NCI-H1694 treated with DMSO at 0.1 percent for 48 hours (cell line): ENCODE measurements at regions not wholly inside any gene's neighbourhood (a gene's known extent, or its start where the extent isn't known, plus 50 kb on each side); places are given as distances from the start of the nearest gene placed in this dataset.

Experiments used
- DNase-seq: peaks from one replicate; lab custom pipeline; 2025; lab: John Stamatoyannopoulos, UW

DNA sequence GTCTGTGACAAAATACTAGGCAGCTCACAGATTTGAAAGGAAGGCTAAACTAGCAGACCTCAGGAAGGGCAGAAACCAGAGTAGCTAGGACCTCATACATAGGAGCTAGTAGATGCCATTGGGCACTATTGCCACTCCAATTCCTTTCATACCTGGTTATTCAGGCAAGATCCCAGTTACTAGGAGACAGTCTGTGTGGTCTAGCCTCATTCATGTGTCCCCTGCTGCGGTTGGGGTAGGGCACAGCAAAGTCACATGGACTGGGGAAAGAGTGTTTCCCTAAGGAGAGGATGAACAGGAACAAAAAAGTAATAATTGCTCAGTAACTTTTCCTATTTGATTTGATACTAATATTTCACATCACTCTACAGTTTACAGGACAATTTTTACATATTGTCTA, 204.6 kb upstream of the HEY2 start:
- no peak for DNase-seq

DNA sequence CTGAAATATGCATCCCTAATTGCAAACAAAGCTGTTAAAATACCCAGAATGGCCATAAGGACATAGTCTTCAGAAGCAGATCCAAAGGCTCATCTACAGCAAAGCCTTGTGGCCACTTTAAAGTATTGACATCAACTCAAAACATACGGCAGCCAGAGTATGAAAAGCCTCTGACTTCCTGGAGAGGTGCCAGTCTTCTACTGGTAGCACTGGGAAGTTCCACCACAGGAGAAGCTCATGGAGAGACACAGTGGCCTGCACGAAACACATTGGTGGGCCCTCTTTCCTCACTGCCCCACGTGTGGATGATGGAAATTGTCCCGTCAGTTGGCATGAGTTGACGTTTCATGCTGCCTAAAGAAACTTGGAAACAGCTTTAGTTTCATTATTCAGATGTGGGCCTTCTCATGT, 202.6 kb upstream of the HEY2 start:
- DNase-seq, result no peak

DNA sequence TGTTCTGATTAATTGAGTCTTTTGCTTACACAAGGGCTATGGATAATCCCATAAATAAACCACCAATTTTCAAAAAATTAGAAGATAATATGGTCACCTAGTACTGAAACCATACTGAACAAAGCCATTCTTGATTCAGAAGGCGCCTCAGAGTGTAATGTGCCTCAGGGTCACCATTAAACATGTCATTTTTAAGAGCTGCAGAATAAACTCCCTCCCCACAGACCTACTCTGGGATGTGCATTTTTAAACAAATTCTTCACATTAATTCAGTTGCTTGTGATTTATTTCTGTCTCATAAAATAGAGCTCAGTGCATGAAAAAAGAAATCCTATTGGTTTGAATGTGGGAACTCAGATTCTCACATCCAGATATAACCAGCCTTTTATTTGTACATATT, 202.1 kb upstream of the HEY2 start:
- DNase-seq, result no peak

DNA sequence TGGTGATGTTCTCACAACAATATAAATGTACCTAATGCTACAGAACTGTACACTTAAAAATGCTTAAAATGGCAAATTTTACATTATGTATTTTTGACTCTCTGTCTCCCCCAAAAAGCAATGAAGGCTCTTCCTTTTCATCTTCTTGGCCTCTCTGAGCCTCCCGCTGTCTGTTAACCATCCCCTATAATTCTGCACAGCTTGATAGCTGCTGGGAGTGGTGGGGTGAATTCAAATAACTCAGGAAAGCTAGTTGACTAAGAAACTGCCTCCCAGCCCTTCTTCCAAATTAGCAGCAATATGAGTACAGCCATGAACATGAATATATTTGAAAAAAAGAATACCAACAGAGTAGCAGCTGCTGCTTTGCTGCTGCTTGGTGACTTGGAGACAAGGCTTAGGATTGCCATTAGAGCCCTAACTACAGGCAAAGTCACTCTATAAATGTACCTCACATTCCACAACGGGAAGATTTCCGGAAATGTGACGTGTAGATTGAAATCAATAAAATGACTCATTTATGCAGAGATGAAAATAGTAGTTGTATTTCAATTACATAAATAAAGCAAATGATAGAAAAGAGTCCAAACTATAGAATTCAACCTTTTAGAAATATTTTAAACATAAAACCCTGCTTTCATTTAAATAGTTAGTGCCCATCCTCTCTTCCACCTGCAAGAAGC, 200.1 kb upstream of the HEY2 start:
- DNase-seq, result no peak

DNA sequence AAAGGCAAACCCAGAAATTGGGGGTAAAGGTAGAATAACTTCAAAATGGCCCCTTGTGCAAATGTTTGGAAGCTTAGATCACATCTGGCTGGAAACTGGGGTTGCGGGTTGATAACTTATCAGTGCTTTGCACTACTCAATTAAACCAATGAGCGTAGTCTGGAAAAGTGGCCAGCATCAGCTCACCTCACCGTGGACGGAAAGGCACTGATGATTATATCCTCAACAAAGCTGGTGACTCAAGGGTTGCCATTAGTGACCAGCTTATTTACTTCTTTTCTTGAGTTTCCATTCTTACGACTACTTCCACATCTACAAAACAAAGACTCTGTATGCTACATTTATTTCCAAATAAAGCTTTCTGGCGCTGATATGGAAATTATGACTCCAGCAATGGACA, 198.5 kb upstream of the HEY2 start:
- no peak for DNase-seq

DNA sequence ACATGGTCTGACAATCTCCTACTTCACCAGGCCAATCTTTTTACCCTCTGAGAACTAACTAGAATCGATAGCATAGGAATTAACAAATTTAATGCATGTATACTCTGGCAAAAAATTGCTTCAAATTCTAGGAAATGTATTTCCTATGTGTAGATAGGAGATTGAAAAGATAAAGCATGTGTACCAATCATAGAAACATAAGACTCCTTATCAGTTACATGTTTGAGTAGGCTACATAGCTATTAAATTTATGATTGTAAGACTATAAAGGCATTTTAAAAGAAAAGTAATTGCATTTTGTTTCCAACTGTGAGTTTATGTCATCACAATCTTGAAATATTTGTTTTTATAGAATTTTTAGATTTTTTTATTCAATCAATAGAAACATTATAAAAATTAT, 196.6 kb upstream of the HEY2 start:
- no peak for DNase-seq

DNA sequence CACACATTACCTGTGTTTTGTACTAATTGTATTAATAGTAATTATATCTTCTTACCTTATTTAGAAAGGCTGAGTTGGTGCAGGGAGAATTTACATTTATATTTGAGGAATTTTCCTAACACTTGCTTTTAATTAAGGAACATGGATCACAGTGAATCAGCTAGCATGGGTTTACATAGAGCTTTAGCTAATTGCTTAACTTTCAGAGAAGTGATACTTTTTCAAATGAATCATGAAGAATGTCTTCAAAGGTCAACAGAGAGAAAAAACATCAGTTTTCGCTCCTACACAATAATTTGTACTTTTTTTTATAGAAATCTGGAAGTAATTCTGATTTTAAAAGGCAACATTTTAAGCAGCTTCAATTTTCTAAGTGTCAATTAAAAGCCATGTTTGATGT, 195.0 kb upstream of the HEY2 start:
- no peak for DNase-seq

DNA sequence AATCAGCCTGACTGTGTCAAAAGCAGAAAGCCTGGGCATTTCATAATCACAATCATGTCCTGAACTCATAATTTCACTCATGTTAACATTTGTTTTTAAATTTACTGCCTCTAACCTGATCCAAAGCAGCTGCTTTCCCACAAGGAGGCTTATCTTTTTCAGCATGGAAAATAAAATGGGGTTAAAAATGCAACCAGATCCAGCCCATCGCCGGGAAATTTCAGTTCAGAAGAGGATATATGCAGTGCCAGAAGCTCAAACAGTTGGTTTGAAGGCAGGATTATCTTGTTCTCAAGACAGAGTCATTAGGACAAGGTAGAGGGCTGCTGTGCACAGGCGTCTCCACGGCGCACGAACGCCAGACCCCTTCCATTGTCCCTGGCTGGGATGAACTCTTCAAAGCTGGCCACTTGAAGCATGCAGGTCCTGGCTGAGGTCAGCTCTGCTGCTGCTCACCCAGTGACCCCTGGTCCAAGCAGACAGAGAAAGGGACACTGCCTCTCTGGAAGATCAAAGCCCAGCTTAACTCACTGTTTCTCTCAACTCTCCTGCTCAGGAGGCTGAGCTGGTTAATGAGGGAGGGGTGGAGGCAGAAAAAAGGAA, 191.1 kb upstream of the HEY2 start:
- DNase-seq, result no peak

DNA sequence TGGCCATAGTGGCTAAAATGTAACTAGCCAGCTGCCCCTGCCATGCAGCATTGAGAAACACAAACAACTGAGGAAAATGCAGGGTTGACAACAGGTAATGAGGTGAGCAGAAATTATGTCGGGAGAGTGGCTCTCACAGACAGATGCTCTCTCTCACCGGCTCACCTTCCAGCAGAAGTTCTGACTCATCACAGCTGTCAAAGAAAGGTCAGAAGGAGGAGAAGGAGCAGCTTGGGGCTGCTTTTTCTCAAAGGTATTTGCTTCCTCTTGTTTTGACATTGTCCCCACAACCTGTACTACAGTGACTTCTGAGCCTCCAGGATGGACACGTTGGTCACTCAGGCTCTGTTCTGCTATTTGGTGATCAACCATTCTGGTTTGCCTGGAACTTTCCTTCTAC, 190.5 kb upstream of the HEY2 start:
- no peak for DNase-seq

DNA sequence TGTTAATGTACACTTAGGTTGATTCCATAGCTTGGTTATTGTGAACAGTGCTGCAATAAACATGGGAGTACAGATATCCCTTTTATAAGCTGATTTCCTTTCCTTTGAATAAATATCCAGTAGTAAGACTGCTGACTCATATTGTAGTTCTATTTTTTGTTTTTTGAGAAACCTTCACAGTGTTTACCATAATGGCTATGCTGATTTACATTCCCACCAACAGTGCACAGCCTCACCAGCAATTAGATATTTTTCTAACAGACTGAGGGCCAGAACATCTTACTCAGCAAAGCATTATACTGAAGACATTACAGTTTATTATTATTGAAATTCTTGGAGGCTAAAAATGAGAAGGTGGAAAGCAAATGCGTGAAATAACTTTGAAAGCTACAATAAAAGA, 187.3 kb upstream of the HEY2 start:
- DNase-seq, result no peak

DNA sequence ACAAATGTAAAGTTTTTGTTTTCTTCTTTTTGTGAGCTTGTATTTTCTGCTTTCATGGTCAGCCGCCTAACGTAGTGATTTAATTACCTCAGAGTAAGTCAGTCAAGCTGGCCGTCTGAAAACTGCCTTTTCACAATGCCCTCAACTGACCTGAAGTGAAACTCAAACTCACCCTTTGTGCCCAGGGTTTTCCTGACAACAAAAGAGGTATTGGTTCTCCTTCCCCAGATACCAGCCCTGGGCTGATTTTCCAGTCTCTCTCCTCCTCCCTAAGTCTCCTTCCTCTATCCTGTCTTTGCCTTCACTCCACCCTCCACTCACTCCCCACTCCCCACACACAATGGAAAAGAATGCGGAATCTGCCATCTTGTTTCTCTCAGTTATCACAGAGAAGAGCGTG, 184.5 kb upstream of the HEY2 start:
- no peak for DNase-seq

DNA sequence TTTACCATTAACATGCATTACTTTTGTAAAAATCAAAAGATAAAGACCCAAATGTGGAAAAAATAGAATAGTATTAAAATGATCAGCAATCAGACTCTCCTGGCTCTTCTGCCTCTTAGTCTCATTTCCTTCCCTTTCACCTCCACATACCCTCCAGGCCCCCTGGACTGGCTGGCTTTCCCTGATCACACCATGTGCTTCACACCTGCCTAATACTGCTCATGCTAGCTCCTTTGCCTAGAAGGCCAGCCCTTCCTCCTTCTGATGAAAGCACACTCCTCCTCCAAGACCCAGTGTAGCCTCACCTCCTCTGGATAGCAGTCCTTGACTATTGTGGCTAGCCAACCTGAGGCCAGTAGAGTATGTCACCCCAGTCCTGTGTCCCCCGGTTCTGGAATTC, 182.0 kb upstream of the HEY2 start:
- no peak for DNase-seq

DNA sequence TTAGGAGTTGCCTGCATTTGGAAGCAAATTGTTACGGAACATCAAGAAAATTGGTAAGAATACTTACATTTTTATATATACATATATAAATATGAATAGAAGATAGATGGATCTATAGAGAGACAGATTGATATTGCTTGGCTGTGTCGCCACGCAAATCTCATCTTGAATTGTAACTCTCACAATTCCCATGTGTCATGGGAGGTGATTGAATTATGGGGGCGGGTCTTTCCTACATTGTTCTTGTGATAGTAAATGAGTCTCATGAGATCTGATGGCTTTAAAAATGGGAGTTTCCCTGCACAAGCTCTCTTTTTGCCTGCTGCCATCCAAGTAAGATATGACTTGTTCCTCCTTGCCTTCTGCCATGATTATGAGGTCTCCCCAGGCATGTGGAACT, 180.8 kb upstream of the HEY2 start:
- no peak for DNase-seq

DNA sequence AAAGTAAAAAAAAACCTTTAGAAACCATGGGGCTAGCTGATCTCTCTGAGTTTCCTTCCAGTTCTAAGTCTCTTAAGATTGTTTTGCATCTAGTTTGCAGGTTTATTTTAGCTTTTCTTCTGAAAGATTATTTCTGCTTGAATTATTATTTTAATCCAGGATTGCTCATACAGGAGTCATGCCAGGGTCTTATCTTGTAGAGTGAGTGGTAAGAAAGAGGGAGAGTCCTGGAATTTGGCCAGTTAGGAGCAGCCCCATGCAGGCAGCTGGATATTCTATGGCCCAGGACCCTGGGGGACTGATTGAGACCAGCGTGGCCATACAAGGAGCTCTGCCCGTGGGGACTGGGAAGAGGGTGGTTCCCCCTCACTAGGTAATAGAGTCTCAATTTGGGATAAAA, 178.9 kb upstream of the HEY2 start:
- DNase-seq, result no peak

DNA sequence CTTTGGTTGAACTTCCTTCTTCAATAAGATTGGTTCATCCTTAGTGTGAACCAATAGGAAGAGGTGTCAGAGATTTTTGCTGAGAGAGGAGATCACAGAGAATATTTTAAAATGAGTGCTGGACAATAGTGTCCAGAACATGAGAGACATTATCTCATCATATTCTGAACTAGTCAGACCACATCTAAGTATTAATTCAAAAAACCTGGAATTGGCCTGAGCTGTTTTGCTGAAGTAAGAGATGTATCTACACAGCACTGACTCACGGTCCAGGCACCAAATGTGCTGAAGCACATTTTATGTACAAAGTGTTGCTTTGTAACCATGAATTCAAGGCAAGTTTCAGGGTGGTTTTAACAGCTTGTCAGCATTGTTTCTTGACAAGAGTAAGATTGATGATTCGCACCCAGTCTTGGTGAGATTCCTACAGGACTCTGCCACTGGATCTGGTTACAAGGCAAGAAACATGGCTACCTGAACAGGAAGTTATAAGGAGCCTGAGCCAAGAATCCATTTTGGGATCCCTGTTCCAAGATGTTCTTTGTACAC, 178.2 kb upstream of the HEY2 start:
- DNase-seq, result no peak

DNA sequence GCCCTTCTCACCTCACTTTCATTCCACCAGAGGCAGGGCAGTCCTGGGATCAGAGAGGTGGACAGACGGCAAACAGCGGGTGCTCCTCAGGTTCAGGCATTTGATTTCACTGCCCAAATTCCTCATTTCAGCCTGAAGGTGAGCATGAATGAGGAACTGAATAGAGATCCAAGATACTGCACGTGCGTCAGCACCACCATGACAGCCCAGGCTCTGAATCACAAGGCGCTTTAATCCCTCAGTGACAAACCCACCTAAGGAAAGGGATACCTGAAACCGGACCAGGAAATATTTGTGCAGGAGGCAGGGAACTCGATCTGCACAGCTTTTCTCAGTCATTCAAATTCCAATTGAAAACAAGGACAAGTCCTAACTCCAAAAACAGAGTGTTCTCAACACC, 174.8 kb upstream of the HEY2 start:
- no peak for DNase-seq

DNA sequence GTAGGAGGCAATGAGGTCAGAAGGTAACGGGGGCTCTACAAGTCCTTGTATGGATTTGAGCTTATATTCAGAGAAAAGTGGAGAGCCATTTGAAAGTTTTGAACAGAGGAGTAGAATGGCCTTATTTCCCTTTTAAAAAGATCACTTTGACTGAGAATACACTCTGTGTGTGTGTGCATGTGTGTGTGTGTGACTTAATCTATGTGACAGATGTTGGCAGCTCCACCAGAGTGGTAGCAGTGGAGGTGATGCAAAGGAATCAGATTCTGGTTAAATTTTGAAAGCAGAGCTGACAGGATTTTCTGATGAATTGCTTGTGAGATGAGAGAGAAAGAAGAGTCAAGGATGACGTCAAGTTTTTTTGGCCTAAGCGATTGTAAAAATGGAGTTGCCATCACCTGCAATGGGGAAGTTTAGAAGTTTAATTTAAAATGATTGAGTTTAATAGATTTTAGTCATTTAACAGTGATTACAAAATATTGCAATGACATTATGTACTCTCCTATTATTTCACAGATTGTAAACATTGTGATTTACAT, 172.2 kb upstream of the HEY2 start:
- DNase-seq, result peak; percentile 30

DNA sequence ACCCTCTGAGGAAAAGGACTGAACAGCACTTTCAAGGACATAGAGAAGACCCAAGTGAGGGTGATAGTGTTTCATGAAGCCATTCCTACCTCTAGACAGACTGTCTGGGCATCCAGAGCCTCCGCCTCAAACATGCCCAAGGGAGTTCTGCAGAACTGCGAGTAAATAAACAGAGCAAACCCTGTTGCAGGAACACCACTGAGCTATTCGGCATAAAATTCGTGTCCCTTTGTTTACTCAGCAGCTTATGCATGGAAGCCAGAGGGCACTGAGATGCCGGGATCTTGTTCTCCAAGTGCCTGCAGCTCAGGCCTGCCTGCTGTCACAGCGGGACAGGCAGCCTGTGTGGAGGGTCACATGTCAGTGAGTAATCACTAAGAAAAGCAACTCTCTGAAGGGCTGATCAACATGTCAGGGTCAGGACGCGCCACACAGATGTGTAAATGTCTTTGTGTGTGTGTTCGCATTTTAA, 164.9 kb upstream of the HEY2 start:
- DNase-seq, result no peak

DNA sequence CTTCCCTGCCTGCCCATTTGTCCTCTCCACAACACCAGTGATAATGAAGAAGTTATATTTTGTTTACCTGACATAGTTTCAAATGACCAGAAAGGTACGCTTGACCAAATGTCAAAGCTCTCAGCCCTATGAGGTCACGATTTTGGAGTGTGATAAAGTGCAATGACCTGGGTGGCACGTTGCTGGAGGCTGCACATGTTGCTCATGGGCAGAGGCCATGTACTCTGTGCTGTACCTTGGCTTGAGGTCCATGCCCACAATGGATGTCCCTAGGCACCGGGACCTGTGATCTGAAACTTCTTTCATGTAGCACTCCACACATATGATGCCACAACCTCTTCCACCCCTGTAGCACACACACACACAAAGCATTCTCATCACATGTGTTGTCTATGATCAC, 164.0 kb upstream of the HEY2 start:
- DNase-seq, result no peak

DNA sequence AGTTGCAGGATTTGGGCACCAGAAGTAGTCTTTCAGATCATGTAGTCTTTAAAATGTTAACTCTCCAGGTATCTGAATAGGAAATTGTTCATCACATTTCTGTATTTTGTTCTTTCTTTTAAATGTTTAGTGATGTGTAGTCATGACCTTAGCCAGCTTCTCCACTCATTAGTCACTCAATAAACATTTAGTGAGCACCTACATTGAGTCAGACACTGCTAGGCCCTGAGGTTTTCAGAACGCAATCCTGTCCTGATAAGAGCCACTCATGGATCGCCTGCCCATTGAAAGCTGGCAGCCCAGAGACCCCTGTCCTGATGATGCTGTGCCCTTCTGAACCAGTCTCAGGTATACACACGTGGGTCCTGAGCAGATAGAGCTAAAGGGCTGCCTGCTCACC, 163.4 kb upstream of the HEY2 start:
- DNase-seq, result no peak

DNA sequence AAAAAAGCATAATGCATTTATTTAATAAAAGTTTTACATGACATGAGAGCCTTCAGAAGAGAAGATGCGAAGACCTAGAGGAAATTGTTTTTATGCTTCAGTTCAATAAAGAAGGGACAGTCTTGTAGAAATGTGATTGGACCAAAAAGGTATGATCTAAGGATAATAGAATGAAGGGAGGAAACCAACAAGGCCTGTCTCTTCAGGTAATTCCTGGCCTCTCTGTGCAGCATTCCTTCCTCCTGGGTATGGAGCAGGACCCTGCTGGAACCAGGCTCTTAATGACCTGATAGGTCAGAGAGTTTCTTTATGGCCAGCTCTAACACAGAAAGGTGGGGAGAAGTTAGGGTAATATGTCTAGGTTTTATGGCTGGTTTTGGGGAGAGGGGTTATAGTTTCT, 162.8 kb upstream of the HEY2 start:
- no peak for DNase-seq

DNA sequence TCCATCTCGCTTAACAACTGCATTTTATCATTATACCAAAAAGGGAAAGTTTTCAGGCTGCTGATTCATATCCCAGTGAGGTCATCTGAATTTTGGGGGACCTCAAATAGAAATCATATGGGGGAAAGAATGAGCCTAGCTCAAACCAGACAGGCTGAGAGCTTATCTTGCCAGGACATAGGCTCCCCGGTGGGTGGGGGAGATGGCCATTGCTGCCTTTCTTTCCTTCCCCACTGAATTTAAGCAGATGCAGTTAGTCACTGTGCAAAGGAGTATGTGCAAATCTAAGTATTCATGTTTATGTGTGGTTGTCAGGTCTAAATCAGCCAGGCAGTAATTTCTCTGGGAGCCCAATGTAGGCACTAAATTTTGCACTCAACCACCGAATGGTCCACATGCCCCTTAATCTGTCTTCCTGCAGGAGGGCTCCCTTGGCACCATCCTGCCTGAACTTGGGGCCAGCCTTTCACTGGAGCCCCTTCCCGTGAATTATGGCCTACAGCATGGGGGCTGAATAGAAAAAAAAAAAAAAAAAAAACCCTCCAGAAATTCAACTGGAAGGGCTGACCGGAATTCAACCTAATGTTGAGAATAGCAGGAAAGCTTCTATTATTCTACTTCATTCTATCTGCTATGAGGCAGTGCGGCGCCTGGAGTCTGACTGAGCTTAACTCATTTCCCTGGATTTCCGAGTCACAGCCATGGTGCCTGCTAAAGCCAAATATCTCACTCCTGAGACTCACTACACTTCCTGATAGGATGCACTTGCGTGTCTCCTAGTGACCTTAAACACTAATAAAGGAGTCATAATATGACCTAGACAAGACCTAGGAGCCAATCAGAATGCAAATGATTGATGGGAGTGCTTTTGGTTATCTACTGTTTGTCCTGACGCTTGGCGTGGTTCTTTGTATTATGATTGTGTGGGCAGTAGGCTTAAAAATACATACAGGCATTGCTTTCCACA, 161.5 kb upstream of the HEY2 start:
- no peak for DNase-seq
